K562 (cell line): ENCODE measurements at regions not wholly inside any gene's neighbourhood (a gene's known extent, or its start where the extent isn't known, plus 50 kb on each side); places are given as distances from the start of the nearest gene placed in this dataset.

Experiments
- ATAC-seq: fragments of 200-7000 bp; cut with Tn5 transposase; 3 replicates; pipeline ENCODE4 v1.9.1; 2020; ENCODE audit warnings: moderate library complexity
- BruUV-seq: library from RNA; stranded (reverse); fragments of 400-500 nt; replicated peaks from 2 replicates; lab custom pipeline; 2021; lab: Mats Ljungman, UMichigan
- CTCF ChIA-PET: fragments of 300-600 bp; formaldehyde crosslinking; extraction: SDS; loops from one replicate; lab custom pipeline; 2021; ENCODE audit warnings: low intra/inter-chr PET ratio; lab: Yijun Ruan, JAX
- POLR2A ChIA-PET: fragments of 300-600, 350-650 bp; sonication (Branson Sonifier 250); formaldehyde crosslinking; extraction: SDS; loops from one replicate; lab custom pipeline; 2021; ENCODE audit warnings: antibody characterized with exemption, inconsistent platforms; lab: Yijun Ruan, JAX
- DNase-seq, 4 experiments: peaks; one replicate each; pipeline versions ENCODE4 v3.0.0 to v3.0.0-alpha.2; 2011 to 2018; ENCODE audit warnings: low spot score in 3 of 4, mixed read lengths in 3 of 4; ENCODE audit errors: extremely low read depth in 1 of 4
- FAIRE-seq: peaks from 2 replicates; lab custom pipeline; 2011; peaks lifted over from hg19 to GRCh38; lab: Jason Lieb, UNC
- H2AFZ ChIP-seq: 2 replicates; pipeline ENCODE4 v1.6.0; 2011; ENCODE audit warnings: low read depth, low read length, control low read depth, inconsistent platforms
- H3K27ac ChIP-seq: fragments of 200-600 bp; 3 replicates; pipeline ENCODE4 v1.8.0; 2011; ENCODE audit warnings: low read depth, mild to moderate bottlenecking, control low read depth, inconsistent platforms, low read length, moderate library complexity, mixed read lengths; ENCODE audit errors: extremely low read depth
- H3K27me3 ChIP-seq, 2 experiments: fragments of 300-600 bp in 1 of 2; 2 replicates in 1 of 2; 3 replicates in 1 of 2; pipeline versions ENCODE4 v1.6.0 to v1.8.0; 2011; ENCODE audit warnings: inconsistent platforms in 2 of 2, low read length in 2 of 2, mild to moderate bottlenecking in 1 of 2, mixed read lengths in 1 of 2, moderate library complexity in 1 of 2; ENCODE audit not compliant: control insufficient read depth in 2 of 2, insufficient read depth in 2 of 2
- H3K36me3 ChIP-seq: fragments of 300-600 bp; 3 replicates; pipeline ENCODE4 v1.8.0; 2011; ENCODE audit warnings: mild to moderate bottlenecking, low read length, inconsistent platforms; ENCODE audit not compliant: control insufficient read depth, insufficient read depth
- H3K4me1 ChIP-seq, 2 experiments: fragments of 200-600 bp in 1 of 2; replicated peaks in 1 of 2; 2 replicates in 1 of 2; 3 replicates in 1 of 2; pipeline versions ENCODE4 v1.5.1 to v1.8.0; 2011; ENCODE audit warnings: inconsistent platforms in 2 of 2, low read length in 2 of 2, mild to moderate bottlenecking in 1 of 2, mixed read lengths in 1 of 2, moderate library complexity in 1 of 2; ENCODE audit not compliant: control insufficient read depth in 2 of 2, insufficient read depth in 2 of 2
- H3K4me2 ChIP-seq: 2 replicates; pipeline ENCODE4 v1.6.1; 2011; ENCODE audit warnings: low read length, control low read depth, inconsistent platforms, mixed read lengths; ENCODE audit not compliant: insufficient read depth
- H3K4me3 ChIP-seq: fragments of 200-600 bp; sonication (generic), shearing (Covaris generic); 2 replicates; pipeline ENCODE4 v1.5.1; 2016; ENCODE audit warnings: control low read depth, inconsistent platforms
- H3K79me2 ChIP-seq: fragments of 200-600 bp; 3 replicates; pipeline ENCODE4 v1.8.0; 2011; ENCODE audit warnings: low read length, inconsistent platforms; ENCODE audit not compliant: control insufficient read depth, insufficient read depth
- H3K9ac ChIP-seq, 2 experiments: 2 replicates each; pipeline versions ENCODE4 v1.6.0 to v1.6.1; 2011; ENCODE audit warnings: low read depth in 2 of 2, low read length in 2 of 2, control low read depth in 1 of 2, inconsistent platforms in 1 of 2, mild to moderate bottlenecking in 1 of 2, mixed read lengths in 1 of 2; ENCODE audit not compliant: insufficient read depth in 1 of 2
- H3K9me1 ChIP-seq: one replicate; pipeline ENCODE4 v1.6.0; 2011; ENCODE audit warnings: inconsistent platforms, mild to moderate bottlenecking, low read length, moderate library complexity; ENCODE audit not compliant: control insufficient read depth, insufficient read depth
- H3K9me3 ChIP-seq: replicated peaks from 2 replicates; pipeline ENCODE4 v1.5.1; 2011; ENCODE audit warnings: low read depth, low read length, inconsistent platforms; ENCODE audit not compliant: control insufficient read depth, insufficient read depth
- H4K20me1 ChIP-seq: replicated peaks from 2 replicates; pipeline ENCODE4 v1.6.1; 2011; ENCODE audit warnings: low read length, inconsistent platforms, mixed read lengths; ENCODE audit not compliant: control insufficient read depth, insufficient read depth
- ELK1 ChIP-seq: sonication (generic); formaldehyde crosslinking; IDR thresholded peaks from 2 replicates; pipeline ENCODE4 v1.8.1; 2022; ENCODE audit warnings: missing genetic modification reagents
- POLR2AphosphoS5 ChIP-seq: IDR thresholded peaks from 2 replicates; pipeline ENCODE4 v1.6.1; 2011; ENCODE audit warnings: mild to moderate bottlenecking, low read depth, low read length, moderate library complexity; ENCODE audit not compliant: control insufficient read depth, insufficient read depth
- PPARD ChIP-seq: fragments of 250-450 bp; sonication (Bioruptor Pico); IDR thresholded peaks from 2 replicates; pipeline ENCODE4 v1.8.0; 2022; ENCODE audit warnings: inconsistent platforms, mild to moderate bottlenecking, moderate library complexity
- PURB ChIP-seq: sonication (generic); formaldehyde crosslinking; IDR thresholded peaks from 2 replicates; pipeline ENCODE4 v1.9.0; 2021; ENCODE audit warnings: low read depth, mild to moderate bottlenecking, missing genetic modification reagents
- RFX5 ChIP-seq: IDR thresholded peaks from 2 replicates; pipeline ENCODE4 v1.6.1; 2011; ENCODE audit warnings: low read depth, mild to moderate bottlenecking, improper control_type of control experiment, low read length
- SETDB1 ChIP-seq: IDR thresholded peaks from one replicate; pipeline ENCODE4 v1.6.1; 2012; ENCODE audit warnings: low read length, control low read depth, inconsistent platforms
- SIRT6 ChIP-seq: IDR thresholded peaks from one replicate; pipeline ENCODE4 v1.6.1; 2012; ENCODE audit warnings: low read depth, mild to moderate bottlenecking, control low read depth, inconsistent platforms, low read length, moderate library complexity
- SNRNP70 ChIP-seq: fragments of 200-400 bp; formaldehyde crosslinking; optimal IDR thresholded peaks from 2 replicates; pipeline ENCODE3; 2017; ENCODE audit warnings: low read depth, low read length
- ZNF764 ChIP-seq: fragments of 250-450 bp; sonication (Bioruptor Pico); IDR thresholded peaks from 2 replicates; pipeline ENCODE4 v1.4.0; 2020; ENCODE audit warnings: low read depth, mild to moderate bottlenecking, moderate library complexity
- WGBS: fragments of 100-300 bp; shearing (Covaris generic); methylation state at CpG from one replicate; pipeline ENCODE4 v1.1.6; 2016; ENCODE audit warnings: low coverage, mixed read lengths; ENCODE audit not compliant: insufficient coverage; ENCODE audit errors: missing lambda C conversion rate; 5-methylcytosine and 5-hydroxymethylcytosine counted together
- in situ Hi-C: fragments of 300-500 bp; cut with MboI; formaldehyde crosslinking; loops from 4 replicates; pipeline ENCODE4 v1.15.0; 2018; ENCODE audit warnings: inconsistent platforms, mixed read lengths
- intact Hi-C: fragments of 100-400 bp; cut with micrococcal nuclease; formaldehyde crosslinking; loops from 2 replicates; pipeline ENCODE4 v1.14.2; 2022
- TF ChIP-seq, protein P1 (sequence below): sonication (generic); formaldehyde crosslinking; IDR thresholded peaks from 2 replicates; pipeline ENCODE4 v1.9.0; 2022; ENCODE audit warnings: mild to moderate bottlenecking, missing genetic modification reagents
- TF ChIP-seq, protein P2 (sequence below): fragments of 450-650 bp; IDR thresholded peaks from 2 replicates; pipeline ENCODE4 v1.6.1; 2016

DNA sequence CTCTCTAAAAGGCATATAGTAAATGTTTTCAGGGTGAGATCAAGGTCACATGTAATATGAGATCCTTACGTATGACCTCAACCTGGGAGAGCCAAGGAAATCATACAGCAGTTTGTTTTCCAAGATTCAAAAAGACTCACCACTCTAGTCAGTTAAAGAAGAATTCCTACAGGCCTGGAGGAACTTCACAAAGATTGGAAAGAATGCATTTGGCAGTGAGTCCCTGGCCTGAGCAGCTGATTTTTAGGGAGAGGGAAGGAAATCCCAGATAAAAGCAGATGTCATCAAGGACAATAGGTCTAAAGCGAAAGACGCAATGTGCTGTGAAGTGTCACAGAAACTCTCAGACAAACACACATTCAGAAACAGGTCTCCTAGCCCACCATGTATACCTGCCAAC is 424.0 kb upstream of the ZNF462 start (continued):
- TF ChIP-seq, protein P1, sequence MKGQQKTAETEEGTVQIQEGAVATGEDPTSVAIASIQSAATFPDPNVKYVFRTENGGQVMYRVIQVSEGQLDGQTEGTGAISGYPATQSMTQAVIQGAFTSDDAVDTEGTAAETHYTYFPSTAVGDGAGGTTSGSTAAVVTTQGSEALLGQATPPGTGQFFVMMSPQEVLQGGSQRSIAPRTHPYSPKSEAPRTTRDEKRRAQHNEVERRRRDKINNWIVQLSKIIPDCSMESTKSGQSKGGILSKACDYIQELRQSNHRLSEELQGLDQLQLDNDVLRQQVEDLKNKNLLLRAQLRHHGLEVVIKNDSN (CRISPR knock-in tag), result no peak
- TF ChIP-seq SIRT6 (no peak), SNRNP70 (no peak), ELK1 (CRISPR knock-in tag) (no peak), POLR2AphosphoS5 (no peak), RFX5 (no peak)

GRCh38 chr9:106441283-106441682 is 421.7 kb upstream of the ZNF462 start:
- in situ Hi-C loops (no loop called here), intact Hi-C loops (no loop called here)
- H3K4me3 ChIP-seq, result no peak overlapping the region
- no peak for DNase-seq
- TF ChIP-seq PPARD (CRISPR knock-in tag) (no peak), ZNF764 (CRISPR knock-in tag) (no peak), SETDB1 (no peak), PURB (CRISPR knock-in tag) (no peak)
- TF ChIP-seq, protein P2, sequence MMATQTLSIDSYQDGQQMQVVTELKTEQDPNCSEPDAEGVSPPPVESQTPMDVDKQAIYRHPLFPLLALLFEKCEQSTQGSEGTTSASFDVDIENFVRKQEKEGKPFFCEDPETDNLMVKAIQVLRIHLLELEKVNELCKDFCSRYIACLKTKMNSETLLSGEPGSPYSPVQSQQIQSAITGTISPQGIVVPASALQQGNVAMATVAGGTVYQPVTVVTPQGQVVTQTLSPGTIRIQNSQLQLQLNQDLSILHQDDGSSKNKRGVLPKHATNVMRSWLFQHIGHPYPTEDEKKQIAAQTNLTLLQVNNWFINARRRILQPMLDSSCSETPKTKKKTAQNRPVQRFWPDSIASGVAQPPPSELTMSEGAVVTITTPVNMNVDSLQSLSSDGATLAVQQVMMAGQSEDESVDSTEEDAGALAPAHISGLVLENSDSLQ, result no peak
- H3K9me3 ChIP-seq, result no peaks in the 10 kb centered on the region
- no peak overlapping the region for H3K9ac ChIP-seq
- ATAC-seq, result no peak
- no peak overlapping the region for H3K27ac ChIP-seq
- no TSS peak for BruUV-seq
- H2AFZ ChIP-seq, result no peak overlapping the region
- no peaks in the 10 kb centered on the region for H3K27me3 ChIP-seq
- H3K79me2 ChIP-seq, result no peaks in the 10 kb centered on the region
- H3K9me1 ChIP-seq, result no peaks in the 10 kb centered on the region
- ChIA-PET CTCF (no interaction called here), POLR2A (no interaction called here)
- no peaks in the 10 kb centered on the region for H4K20me1 ChIP-seq
- FAIRE-seq, result no peak
- WGBS, result 0% methylated on average over 2 of the region's 3 CpGs
- no peak overlapping the region for H3K4me2 ChIP-seq
- no peaks in the 10 kb centered on the region for H3K36me3 ChIP-seq
- no peaks in the 10 kb centered on the region for H3K4me1 ChIP-seq
